DMS 273 (cell line): ENCODE measurements at regions not wholly inside any gene's neighbourhood (a gene's known extent, or its start where the extent isn't known, plus 50 kb on each side); places are given as distances from the start of the nearest gene placed in this dataset.
"Not testable (repeated sequence)": the region's sequence is repeated elsewhere in the genome, so short reads cannot be mapped to it uniquely, and the experiment has no call there.

Experiments used
- DNase-seq: peaks from one replicate; lab custom pipeline; 2025; ENCODE audit not compliant: unreplicated experiment; lab: John Stamatoyannopoulos, UW

DNA sequence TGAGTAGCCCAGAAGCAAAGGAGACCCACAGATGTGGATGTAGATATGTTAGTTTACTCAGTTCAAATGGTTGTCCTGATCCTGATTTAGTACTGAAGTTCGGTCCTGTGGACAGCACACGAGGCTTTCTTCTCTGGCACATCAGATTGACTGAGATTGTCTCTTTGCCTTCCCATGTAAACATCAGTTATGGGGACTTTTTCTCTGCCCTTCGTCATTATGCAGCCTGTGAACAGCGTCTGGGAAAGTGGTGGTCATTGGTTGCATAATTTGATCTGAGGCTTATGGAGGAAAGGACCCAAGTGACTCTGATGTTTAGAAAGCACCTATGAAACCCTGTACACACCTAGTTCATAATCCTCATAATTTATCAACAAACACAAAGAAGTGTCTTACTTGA is 264.5 kb upstream of the SGCG start:
- peak; percentile 5 for DNase-seq

DNA sequence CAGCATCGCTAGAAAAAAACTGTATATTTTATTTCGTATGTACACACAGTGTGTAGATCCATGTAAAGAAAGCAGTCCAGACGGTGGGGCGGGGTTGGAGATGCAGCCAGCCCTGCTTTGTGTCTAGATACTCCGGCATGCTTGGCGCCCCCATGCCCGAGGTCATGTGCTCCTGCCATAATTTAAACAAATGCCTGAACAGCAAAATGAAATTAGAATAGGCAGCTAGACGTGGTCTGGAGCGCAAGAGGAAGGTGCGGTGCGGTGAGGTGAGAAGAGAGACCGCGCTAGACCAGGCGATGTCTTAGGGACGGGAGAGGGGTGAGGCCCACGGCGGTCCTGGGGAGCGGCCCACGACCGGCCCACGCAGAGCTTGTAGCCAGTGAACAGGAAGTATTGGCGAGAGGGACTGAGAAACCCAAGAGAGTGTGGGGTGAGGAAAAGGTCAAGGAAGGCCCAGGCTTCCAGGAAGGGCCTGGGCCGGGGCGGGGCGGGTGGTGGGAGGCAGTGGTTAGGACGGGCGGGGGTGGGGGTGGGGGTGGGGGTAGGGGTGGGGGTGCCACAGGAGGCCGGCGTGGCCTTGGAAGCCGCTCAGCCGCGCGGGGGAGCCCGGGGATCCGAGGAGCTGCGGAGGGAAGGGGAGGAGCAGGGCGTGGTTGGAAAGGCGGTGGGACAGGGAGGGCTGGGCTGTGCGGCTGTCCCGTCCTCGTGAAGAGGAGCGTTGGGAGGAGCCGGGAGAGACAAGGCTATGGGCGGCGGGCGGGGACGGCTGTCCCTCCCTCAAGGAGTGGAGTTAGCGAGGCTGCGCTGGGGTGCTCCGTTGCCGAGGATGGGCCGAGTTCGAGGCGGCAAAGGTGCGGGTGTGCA is 254.7 kb upstream of the SGCG start:
- no peak for DNase-seq

GRCh38 chr13:22926748-22927400 is 253.9 kb upstream of the SGCG start:
- DNase-seq, result no peak

- not testable (repeated sequence) for DNase-seq
Measured at GRCh38 chr13:22927845-22928244, 252.9 kb upstream of the SGCG start.

GRCh38 chr13:22929381-22930126 is 251.2 kb upstream of the SGCG start:
- no peak for DNase-seq

DNA sequence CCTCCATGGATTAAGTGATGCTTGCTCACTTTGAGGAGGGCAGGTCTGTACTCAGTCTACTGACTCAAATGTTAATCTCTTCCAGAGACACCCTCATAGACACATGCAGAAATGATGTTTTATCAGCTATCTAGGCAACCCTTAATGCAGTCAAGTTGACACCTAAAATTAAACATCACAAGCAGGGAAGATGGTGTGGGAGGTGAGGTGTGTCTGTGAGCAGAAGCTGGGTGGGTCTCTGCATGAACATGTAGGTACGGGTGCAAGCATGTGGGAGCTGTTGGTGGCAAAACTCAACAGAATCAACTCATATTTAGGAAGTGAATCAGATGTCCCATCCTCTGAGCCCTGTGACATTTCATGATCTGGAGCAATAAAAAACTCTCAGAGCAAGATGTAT is 249.2 kb upstream of the SGCG start:
- no peak for DNase-seq

- DNase-seq, result not testable (repeated sequence)
Measured at GRCh38 chr13:22932632-22933412, 248.0 kb upstream of the SGCG start.

DNA sequence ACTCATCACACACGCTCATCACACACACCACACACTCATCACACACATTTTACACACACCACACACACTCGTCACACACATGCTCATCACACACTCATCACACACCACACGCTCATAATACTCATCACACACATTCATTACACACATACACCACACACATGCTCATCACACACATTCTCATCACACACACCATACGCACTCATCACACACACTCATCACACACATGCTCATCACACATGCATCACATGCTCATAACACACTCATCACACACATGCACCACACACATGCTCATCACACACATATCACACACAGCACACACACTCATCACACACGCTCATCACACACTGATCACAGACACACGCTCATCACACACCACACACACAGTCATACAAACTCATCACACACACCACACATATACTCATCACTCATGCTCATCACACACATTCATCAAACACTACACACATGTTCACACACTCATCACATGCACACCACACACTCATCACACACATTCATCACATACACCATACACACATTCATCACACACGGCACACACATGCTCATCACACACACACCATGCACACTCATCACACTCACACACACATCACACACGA is 247.1 kb upstream of the SGCG start:
- DNase-seq, result no peak

GRCh38 chr13:22934744-22935523 is 245.8 kb upstream of the SGCG start:
- DNase-seq, result no peak

- no peak for DNase-seq
Measured at GRCh38 chr13:22936228-22936627, 244.6 kb upstream of the SGCG start.

GRCh38 chr13:22937241-22937640 is 243.5 kb upstream of the SGCG start:
- no peak for DNase-seq

DNA sequence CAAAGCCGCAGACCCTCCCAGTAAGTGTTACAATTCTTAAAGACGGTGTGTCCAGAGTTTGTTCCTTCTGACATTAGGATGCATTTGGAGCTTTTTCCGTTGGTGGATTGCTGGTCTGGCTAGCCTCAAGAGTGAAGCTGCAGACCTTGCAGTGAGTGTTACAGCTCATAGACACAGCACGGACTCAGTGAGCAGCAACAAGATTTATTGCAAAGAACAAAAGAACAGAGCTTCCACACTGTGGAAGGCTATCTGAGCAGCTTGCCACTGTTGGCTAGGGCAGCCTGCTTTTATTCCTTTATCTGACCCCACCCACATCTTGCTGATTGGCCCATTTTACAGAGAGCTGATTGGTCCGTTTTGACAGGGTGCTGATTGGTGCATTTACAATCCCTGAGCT is 242.8 kb upstream of the SGCG start:
- no peak for DNase-seq

- no peak for DNase-seq
Measured at GRCh38 chr13:22938576-22938975, 242.2 kb upstream of the SGCG start.

GRCh38 chr13:22939157-22939556 is 241.6 kb upstream of the SGCG start:
- DNase-seq, result no peak

- DNase-seq, result no peak
Measured at GRCh38 chr13:22940090-22940710, 240.6 kb upstream of the SGCG start.

GRCh38 chr13:22940736-22941135 is 240.0 kb upstream of the SGCG start:
- DNase-seq, result no peak

DNA sequence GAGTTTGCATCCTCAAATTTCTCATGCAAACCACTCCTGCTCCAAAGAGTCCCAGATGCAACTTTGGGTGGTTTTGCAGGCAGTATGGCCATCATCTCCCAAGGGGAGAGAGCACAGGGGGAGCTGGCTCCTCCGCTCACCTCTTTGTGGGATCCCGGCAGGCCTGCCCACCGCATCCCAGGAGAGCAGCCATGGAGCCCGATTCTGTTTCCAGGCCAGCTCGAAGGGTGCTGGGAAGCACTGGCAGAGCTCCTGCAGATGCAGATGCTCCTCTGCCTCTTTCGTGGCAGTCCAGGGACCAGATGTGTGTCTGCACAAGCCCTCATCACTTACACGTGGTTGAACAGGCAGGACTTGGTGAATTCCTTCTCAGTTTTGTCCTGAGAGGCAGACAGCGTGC is 239.3 kb upstream of the SGCG start:
- DNase-seq, result not testable (repeated sequence)

GRCh38 chr13:22942831-22943230 is 237.9 kb upstream of the SGCG start:
- DNase-seq, result not testable (repeated sequence)

GRCh38 chr13:22944378-22944777 is 236.4 kb upstream of the SGCG start:
- DNase-seq, result no peak
